ENCODE measurements at regions not wholly inside any gene's neighbourhood (a gene's known extent, or its start where the extent isn't known, plus 50 kb on each side); places are given as distances from the start of the nearest gene placed in this dataset.

- TF ChIP-seq POLR2AphosphoS5 (IDR thresholded peaks at IDR 0.05; ENCODE audit: low read depth, low read length) = no peak
- no peak for TF ChIP-seq POLR2A (IDR thresholded peaks at IDR 0.05; ENCODE audit: low read depth, low read length)
- TF ChIP-seq TAF1 (IDR thresholded peaks at IDR 0.05; ENCODE audit: borderline replicate concordance, low read depth, low read length) = no peak
Measured at GRCh38 chr1:228648647-228649383, 86.5 kb upstream of the RHOU start.

All from GM12892 (cell line).